IPS-20b (cell line): ENCODE measurements at regions not wholly inside any gene's neighbourhood (a gene's known extent, or its start where the extent isn't known, plus 50 kb on each side); places are given as distances from the start of the nearest gene placed in this dataset.
"Not testable (repeated sequence)": the region's sequence is repeated elsewhere in the genome, so short reads cannot be mapped to it uniquely, and the experiment has no call there.

Source experiments
- H3K27ac ChIP-seq: one replicate; pipeline ENCODE4 v1.5.1; 2013; ENCODE audit warnings: low read length
- H3K27me3 ChIP-seq: 2 replicates; pipeline ENCODE4 v1.6.1; 2013; ENCODE audit warnings: mild to moderate bottlenecking, low read length, inconsistent platforms; ENCODE audit not compliant: insufficient read depth
- H3K36me3 ChIP-seq: 2 replicates; pipeline ENCODE4 v1.6.1; 2013; ENCODE audit warnings: low read depth, mild to moderate bottlenecking, inconsistent platforms, low read length, moderate library complexity; ENCODE audit not compliant: insufficient read depth
- H3K4me1 ChIP-seq: 2 replicates; pipeline ENCODE4 v1.6.1; 2013; ENCODE audit warnings: mild to moderate bottlenecking, control low read depth, inconsistent platforms, low read length, moderate library complexity; ENCODE audit not compliant: insufficient read depth
- H3K4me3 ChIP-seq: 2 replicates; pipeline ENCODE4 v1.5.1; 2013; ENCODE audit warnings: mild to moderate bottlenecking, low read length, inconsistent platforms
- H3K9ac ChIP-seq: 2 replicates; pipeline ENCODE4 v1.6.1; 2013; ENCODE audit warnings: low read depth, mild to moderate bottlenecking, inconsistent platforms, low read length, moderate library complexity
- H3K9me3 ChIP-seq: 2 replicates; pipeline ENCODE4 v1.6.1; 2013; ENCODE audit warnings: mild to moderate bottlenecking, low read depth, low read length, inconsistent platforms; ENCODE audit not compliant: insufficient read depth

- H3K9me3 ChIP-seq, H3K27ac ChIP-seq, H3K27me3 ChIP-seq: not testable (repeated sequence)
- Histone ChIP-seq H3K4me1 (peaks cover 14% of the 10 kb centered on the region; the same call in 1 of the 2 replicates), H3K9ac (peak overlapping the region; percentile 84; the same call in 1 of the 2 replicates), H3K4me3 (peak overlapping the region; percentile 75; the same call in 1 of the 2 replicates), H3K36me3 (peaks cover 22% of the 10 kb centered on the region)
Observed at GRCh38 chr2:209299478-209299877, 124.4 kb upstream of the MAP2 start.

- H3K9ac ChIP-seq = peak overlapping the region; percentile 84
- peaks cover 34% of the 10 kb centered on the region for H3K36me3 ChIP-seq
- H3K9me3 ChIP-seq, H3K27ac ChIP-seq, H3K27me3 ChIP-seq: not testable (repeated sequence)
- H3K4me3 ChIP-seq = peak overlapping the region; percentile 75
- H3K4me1 ChIP-seq = peaks cover 21% of the 10 kb centered on the region; the same call in 1 of the 2 replicates
Observed at GRCh38 chr2:209300766-209301165, 123.1 kb upstream of the MAP2 start.

- peak overlapping the region; percentile 36; the same call in 1 of the 2 replicates for H3K4me3 ChIP-seq
- peaks cover 48% of the 10 kb centered on the region for H3K36me3 ChIP-seq
- peak overlapping the region; percentile 62 for H3K27ac ChIP-seq
- no peaks in the 10 kb centered on the region for H3K9me3 ChIP-seq
- H3K9ac ChIP-seq = peak overlapping the region; percentile 36
- H3K27me3 ChIP-seq = no peaks in the 10 kb centered on the region
- peaks cover 7% of the 10 kb centered on the region; the same call in 1 of the 2 replicates for H3K4me1 ChIP-seq
Observed at GRCh38 chr2:209305026-209305425, 118.8 kb upstream of the MAP2 start.

GRCh38 chr2:209305746-209306196, 118.1 kb upstream of the MAP2 start:
- H3K9ac ChIP-seq = peak overlapping the region; percentile 36
- peaks cover 54% of the 10 kb centered on the region for H3K36me3 ChIP-seq
- no peaks in the 10 kb centered on the region for H3K27me3 ChIP-seq
- peak overlapping the region; percentile 36; the same call in 1 of the 2 replicates for H3K4me3 ChIP-seq
- peak overlapping the region; percentile 62 for H3K27ac ChIP-seq
- H3K4me1 ChIP-seq = peaks cover 7% of the 10 kb centered on the region; the same call in 1 of the 2 replicates
- no peaks in the 10 kb centered on the region for H3K9me3 ChIP-seq

- H3K4me3 ChIP-seq = no peak overlapping the region
- H3K27ac ChIP-seq = no peak overlapping the region
- no peaks in the 10 kb centered on the region for H3K27me3 ChIP-seq
- H3K9ac ChIP-seq = no peak overlapping the region
- peaks cover 7% of the 10 kb centered on the region; the same call in 1 of the 2 replicates for H3K4me1 ChIP-seq
- H3K9me3 ChIP-seq = no peaks in the 10 kb centered on the region
- H3K36me3 ChIP-seq = peaks cover 56% of the 10 kb centered on the region
Observed at GRCh38 chr2:209307161-209308001, 116.5 kb upstream of the MAP2 start.

GRCh38 chr2:209308415-209308814, 115.4 kb upstream of the MAP2 start:
- Histone ChIP-seq H3K27ac (no peak overlapping the region), H3K9ac (no peak overlapping the region)

GRCh38 chr2:209311948-209312347, 111.9 kb upstream of the MAP2 start:
- Histone ChIP-seq H3K4me1 (peaks cover 4% of the 10 kb centered on the region; the same call in 1 of the 2 replicates), H3K9me3 (no peaks in the 10 kb centered on the region), H3K36me3 (peaks cover 19% of the 10 kb centered on the region; the same call in 1 of the 2 replicates)

More at GRCh38 chr2:209308415-209308814, 115.4 kb upstream of the MAP2 start:
- no peaks in the 10 kb centered on the region for H3K9me3 ChIP-seq
- H3K36me3 ChIP-seq = peaks cover 46% of the 10 kb centered on the region
- H3K4me1 ChIP-seq = peaks cover 7% of the 10 kb centered on the region; the same call in 1 of the 2 replicates
- no peak overlapping the region for H3K4me3 ChIP-seq
- H3K27me3 ChIP-seq = no peaks in the 10 kb centered on the region

GRCh38 chr2:209312450-209312849, 111.4 kb upstream of the MAP2 start:
- not testable (repeated sequence) for H3K9ac ChIP-seq, H3K27ac ChIP-seq, H3K4me1 ChIP-seq, H3K9me3 ChIP-seq, H3K27me3 ChIP-seq, H3K4me3 ChIP-seq
- peaks cover 16% of the 10 kb centered on the region; the same call in 1 of the 2 replicates for H3K36me3 ChIP-seq

More at GRCh38 chr2:209311948-209312347, 111.9 kb upstream of the MAP2 start:
- H3K9ac ChIP-seq = no peak overlapping the region
- no peaks in the 10 kb centered on the region for H3K27me3 ChIP-seq
- no peak overlapping the region for H3K27ac ChIP-seq
- H3K4me3 ChIP-seq = no peak overlapping the region

GRCh38 chr2:209314653-209315052, 109.2 kb upstream of the MAP2 start:
- Histone ChIP-seq H3K27me3 (no peaks in the 10 kb centered on the region), H3K4me3 (no peak overlapping the region), H3K27ac (no peak overlapping the region), H3K4me1 (0 out of 2 replicates have a peak, but pooled peaks cover 4% of the 10 kb centered on the region), H3K9me3 (no peaks in the 10 kb centered on the region), H3K9ac (no peak overlapping the region), H3K36me3 (peaks cover 16% of the 10 kb centered on the region; the same call in 1 of the 2 replicates)

GRCh38 chr2:209316141-209316540, 107.7 kb upstream of the MAP2 start:
- Histone ChIP-seq H3K27me3 (no peaks in the 10 kb centered on the region), H3K9me3 (no peaks in the 10 kb centered on the region), H3K4me1 (0 out of 2 replicates have a peak, but pooled peaks cover 4% of the 10 kb centered on the region), H3K36me3 (peaks cover 6% of the 10 kb centered on the region; the same call in 1 of the 2 replicates), H3K9ac (no peak overlapping the region), H3K27ac (no peak overlapping the region), H3K4me3 (no peak overlapping the region)

- Histone ChIP-seq H3K27me3 (no peaks in the 10 kb centered on the region), H3K9ac (no peak overlapping the region), H3K36me3 (no peaks in the 10 kb centered on the region; the same call in 1 of the 2 replicates), H3K4me1 (0 out of 2 replicates have a peak, but pooled peaks cover 3% of the 10 kb centered on the region), H3K27ac (no peak overlapping the region), H3K4me3 (no peak overlapping the region), H3K9me3 (no peaks in the 10 kb centered on the region)
Observed at GRCh38 chr2:209321076-209321475, 102.8 kb upstream of the MAP2 start.
